DMS 273 (cell line): ENCODE measurements at regions not wholly inside any gene's neighbourhood (a gene's known extent, or its start where the extent isn't known, plus 50 kb on each side); places are given as distances from the start of the nearest gene placed in this dataset.
"Not testable (repeated sequence)": the region's sequence is repeated elsewhere in the genome, so short reads cannot be mapped to it uniquely, and the experiment has no call there.

ENCODE experiments used
- DNase-seq: peaks from one replicate; lab custom pipeline; 2025; ENCODE audit not compliant: unreplicated experiment; lab: John Stamatoyannopoulos, UW

GRCh38 chr11:129723761-129724162, 91.9 kb upstream of the TMEM45B start:
- DNase-seq = peak; percentile 83

- DNase-seq = no peak
Measured at GRCh38 chr11:129724866-129725265, 90.8 kb upstream of the TMEM45B start.

- DNase-seq = no peak
Measured at GRCh38 chr11:129726179-129726578, 89.5 kb upstream of the TMEM45B start.

- peak; percentile 81 for DNase-seq
Measured at GRCh38 chr11:129728581-129728980, 87.1 kb upstream of the TMEM45B start.

GRCh38 chr11:129729216-129729615, 86.4 kb upstream of the TMEM45B start:
- peak; percentile 11 for DNase-seq

- DNase-seq = no peak
Measured at GRCh38 chr11:129729823-129730222, 85.8 kb upstream of the TMEM45B start.

GRCh38 chr11:129731316-129731715, 84.3 kb upstream of the TMEM45B start:
- DNase-seq = no peak

GRCh38 chr11:129732941-129733340, 82.7 kb upstream of the TMEM45B start:
- DNase-seq = no peak

GRCh38 chr11:129733384-129733783, 82.3 kb upstream of the TMEM45B start:
- no peak for DNase-seq

GRCh38 chr11:129733981-129734380, 81.7 kb upstream of the TMEM45B start:
- no peak for DNase-seq

GRCh38 chr11:129734654-129735053, 81.0 kb upstream of the TMEM45B start:
- DNase-seq = no peak

GRCh38 chr11:129737831-129738230, 77.8 kb upstream of the TMEM45B start:
- no peak for DNase-seq

- DNase-seq = no peak
Measured at GRCh38 chr11:129738242-129738641, 77.4 kb upstream of the TMEM45B start.

- DNase-seq = no peak
Measured at GRCh38 chr11:129739339-129739738, 76.3 kb upstream of the TMEM45B start.

GRCh38 chr11:129740125-129740719, 75.4 kb upstream of the TMEM45B start:
- no peak for DNase-seq

- no peak for DNase-seq
Measured at GRCh38 chr11:129743112-129743815, 72.4 kb upstream of the TMEM45B start.

- DNase-seq = no peak
Measured at GRCh38 chr11:129747071-129747470, 68.6 kb upstream of the TMEM45B start.

GRCh38 chr11:129749141-129749540, 66.5 kb upstream of the TMEM45B start:
- no peak for DNase-seq

GRCh38 chr11:129750343-129751292, 65.0 kb upstream of the TMEM45B start:
- peak; percentile 84 for DNase-seq

- no peak for DNase-seq
Measured at GRCh38 chr11:129751511-129751910, 64.1 kb upstream of the TMEM45B start.

- not testable (repeated sequence) for DNase-seq
Measured at GRCh38 chr11:129763569-129763968, 52.1 kb upstream of the TMEM45B start.

GRCh38 chr11:129764204-129764603, 51.4 kb upstream of the TMEM45B start:
- DNase-seq = not testable (repeated sequence)
